Astrocyte (in vitro differentiated cells and primary cell): ENCODE measurements at regions not wholly inside any gene's neighbourhood (a gene's known extent, or its start where the extent isn't known, plus 50 kb on each side); places are given as distances from the start of the nearest gene placed in this dataset.
A peak's percentile ranks its signal among the peaks of the same experiment; 100 is the strongest.
"Not testable (repeated sequence)": the region's sequence is repeated elsewhere in the genome, so short reads cannot be mapped to it uniquely, and the experiment has no call there.

Experiments used
- DNase-seq: peaks from one replicate; pipeline ENCODE4 v3.0.0-alpha.2; 2010; ENCODE audit warnings: low read depth
- FAIRE-seq: peaks from 2 replicates; lab custom pipeline; 2011; peaks lifted over from hg19 to GRCh38; lab: Jason Lieb, UNC
- H2AFZ ChIP-seq: 2 replicates; pipeline ENCODE4 v1.6.0; 2012; ENCODE audit warnings: low read depth, low read length, inconsistent platforms
- H3K27ac ChIP-seq: 2 replicates; pipeline ENCODE4 v1.5.1; 2011; ENCODE audit warnings: low read depth, low read length, inconsistent platforms
- H3K27me3 ChIP-seq: 2 replicates; pipeline ENCODE4 v1.6.0; 2011; ENCODE audit warnings: low read length, inconsistent platforms; ENCODE audit not compliant: insufficient read depth
- H3K36me3 ChIP-seq: 2 replicates; pipeline ENCODE4 v1.5.1; 2011; ENCODE audit warnings: low read length, inconsistent platforms; ENCODE audit not compliant: insufficient read depth
- H3K4me1 ChIP-seq: 2 replicates; pipeline ENCODE4 v1.5.1; 2011; ENCODE audit warnings: low read length, inconsistent platforms; ENCODE audit not compliant: insufficient read depth
- H3K4me2 ChIP-seq: 2 replicates; pipeline ENCODE4 v1.6.0; 2012; ENCODE audit warnings: low read length, inconsistent platforms
- H3K4me3 ChIP-seq: 2 replicates; pipeline ENCODE4 v1.5.1; 2011; ENCODE audit warnings: low read depth, mild to moderate bottlenecking, low read length, inconsistent platforms; ENCODE audit not compliant: insufficient read depth
- H3K79me2 ChIP-seq: 2 replicates; pipeline ENCODE4 v1.6.0; 2012; ENCODE audit warnings: mild to moderate bottlenecking, low read length, inconsistent platforms; ENCODE audit not compliant: insufficient read depth
- H3K9ac ChIP-seq: 2 replicates; pipeline ENCODE4 v1.6.0; 2012; ENCODE audit warnings: mild to moderate bottlenecking, low read length, inconsistent platforms
- H3K9me3 ChIP-seq: 2 replicates; pipeline ENCODE4 v1.5.1; 2012; ENCODE audit warnings: low read depth, mild to moderate bottlenecking, low read length, inconsistent platforms; ENCODE audit not compliant: insufficient read depth
- H4K20me1 ChIP-seq: 2 replicates; pipeline ENCODE4 v1.6.0; 2012; ENCODE audit warnings: low read length, inconsistent platforms; ENCODE audit not compliant: insufficient read depth
- H3K27ac Mint-ChIP-seq: one replicate; pipeline ENCODE4 v1.8.0; 2021; ENCODE audit warnings: mild to moderate bottlenecking, mixed read lengths; ENCODE audit not compliant: unreplicated experiment
- H3K27me3 Mint-ChIP-seq: one replicate; pipeline ENCODE4 v1.8.0; 2021; ENCODE audit warnings: low read depth, mixed read lengths; ENCODE audit not compliant: unreplicated experiment
- H3K36me3 Mint-ChIP-seq: one replicate; pipeline ENCODE4 v1.8.0; 2021; ENCODE audit warnings: low read depth, mixed read lengths; ENCODE audit not compliant: unreplicated experiment
- H3K4me1 Mint-ChIP-seq: one replicate; pipeline ENCODE4 v1.8.0; 2021; ENCODE audit warnings: low read depth, mixed read lengths; ENCODE audit not compliant: unreplicated experiment
- H3K4me3 Mint-ChIP-seq: one replicate; pipeline ENCODE4 v1.8.0; 2021; ENCODE audit warnings: mild to moderate bottlenecking, moderate library complexity, mixed read lengths; ENCODE audit not compliant: unreplicated experiment
- H3K9me3 Mint-ChIP-seq: one replicate; pipeline ENCODE4 v1.8.0; 2021; ENCODE audit warnings: mild to moderate bottlenecking, mixed read lengths; ENCODE audit not compliant: unreplicated experiment
- CTCF ChIP-seq: IDR thresholded peaks from 2 replicates; pipeline ENCODE4 v1.5.1; 2011; ENCODE audit warnings: low read depth, mild to moderate bottlenecking, inconsistent platforms, low read length, moderate library complexity; ENCODE audit not compliant: insufficient read depth
- EZH2 ChIP-seq: IDR thresholded peaks from 2 replicates; pipeline ENCODE4 v1.6.1; 2012; ENCODE audit warnings: mild to moderate bottlenecking, low read length, inconsistent platforms; ENCODE audit not compliant: insufficient read depth

GRCh38 chr2:20499387-20499786 lies 52.5 kb downstream of the RHOB start:
- FAIRE-seq = no peak
- Mint-ChIP-seq H3K27ac (no peak overlapping the region), H3K4me1 (peaks cover 34% of the 10 kb centered on the region), H3K9me3 (no peaks in the 10 kb centered on the region), H3K27me3 (peaks cover 4% of the 10 kb centered on the region), H3K4me3 (no peak overlapping the region), H3K36me3 (no peaks in the 10 kb centered on the region)
- H3K9ac ChIP-seq = no peak overlapping the region
- H3K27me3 ChIP-seq = no peaks in the 10 kb centered on the region
- DNase-seq = no peak
- H4K20me1 ChIP-seq = no peaks in the 10 kb centered on the region
- no peaks in the 10 kb centered on the region for H3K79me2 ChIP-seq
- H3K4me1 ChIP-seq = peaks cover 25% of the 10 kb centered on the region
- TF ChIP-seq CTCF (no peak), EZH2 (no peak)
- H3K36me3 ChIP-seq = no peaks in the 10 kb centered on the region
- H3K9me3 ChIP-seq = no peaks in the 10 kb centered on the region
- H3K4me2 ChIP-seq = no peak overlapping the region
- H3K4me3 ChIP-seq = no peak overlapping the region
- H2AFZ ChIP-seq = no peak overlapping the region
- no peak overlapping the region for H3K27ac ChIP-seq

GRCh38 chr2:20501974-20502373 lies 55.1 kb downstream of the RHOB start:
- H3K4me2 ChIP-seq = no peak overlapping the region
- peak; percentile 89 for DNase-seq
- Mint-ChIP-seq H3K27me3 (no peaks in the 10 kb centered on the region), H3K4me3 (no peak overlapping the region), H3K4me1 (peaks cover 29% of the 10 kb centered on the region), H3K9me3 (peaks cover 1% of the 10 kb centered on the region), H3K27ac (peak overlapping the region; percentile 84), H3K36me3 (no peaks in the 10 kb centered on the region)
- H3K79me2 ChIP-seq = no peaks in the 10 kb centered on the region
- no peaks in the 10 kb centered on the region for H3K36me3 ChIP-seq
- H3K9me3 ChIP-seq = no peaks in the 10 kb centered on the region
- no peaks in the 10 kb centered on the region for H4K20me1 ChIP-seq
- FAIRE-seq = no peak
- no peak overlapping the region for H3K27ac ChIP-seq
- H3K4me3 ChIP-seq = no peak overlapping the region
- TF ChIP-seq EZH2 = no peak
- no peak for TF ChIP-seq CTCF
- no peaks in the 10 kb centered on the region for H3K27me3 ChIP-seq
- H3K4me1 ChIP-seq = peaks cover 22% of the 10 kb centered on the region
- no peak overlapping the region for H3K9ac ChIP-seq
- no peak overlapping the region for H2AFZ ChIP-seq

DNA sequence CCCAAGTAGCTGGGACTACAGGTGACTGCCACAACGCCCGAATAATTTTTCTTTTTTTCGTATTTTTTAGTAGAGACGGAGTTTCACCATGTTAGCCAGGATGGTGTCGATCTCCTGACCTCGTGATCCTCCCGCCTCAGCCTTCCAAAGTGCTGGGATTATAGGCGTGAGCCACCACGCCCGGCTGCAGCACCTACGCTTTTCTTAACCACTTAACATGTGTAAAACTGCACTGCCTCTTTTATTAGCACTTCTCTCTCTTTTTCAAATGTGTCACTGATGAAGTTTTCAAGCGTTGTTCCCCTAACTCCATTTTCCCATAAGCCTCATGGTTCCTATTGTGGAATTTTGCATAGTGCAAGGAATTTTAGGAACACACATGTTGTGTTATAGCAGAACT lies 55.6 kb downstream of the RHOB start:
- not testable (repeated sequence) for H3K4me3 ChIP-seq, H3K27ac ChIP-seq, H2AFZ ChIP-seq, H3K9me3 ChIP-seq, H3K9ac ChIP-seq, H3K27me3 Mint-ChIP-seq, H3K36me3 Mint-ChIP-seq, H3K27ac Mint-ChIP-seq, H3K27me3 ChIP-seq, H3K4me3 Mint-ChIP-seq, H3K36me3 ChIP-seq, H3K9me3 Mint-ChIP-seq, FAIRE-seq, DNase-seq, H4K20me1 ChIP-seq, H3K4me2 ChIP-seq, H3K79me2 ChIP-seq
- peaks cover 27% of the 10 kb centered on the region for H3K4me1 ChIP-seq
- H3K4me1 Mint-ChIP-seq = peaks cover 32% of the 10 kb centered on the region
